ENCODE measurements at regions not wholly inside any gene's neighbourhood (a gene's known extent, or its start where the extent isn't known, plus 50 kb on each side); places are given as distances from the start of the nearest gene placed in this dataset.

DNA sequence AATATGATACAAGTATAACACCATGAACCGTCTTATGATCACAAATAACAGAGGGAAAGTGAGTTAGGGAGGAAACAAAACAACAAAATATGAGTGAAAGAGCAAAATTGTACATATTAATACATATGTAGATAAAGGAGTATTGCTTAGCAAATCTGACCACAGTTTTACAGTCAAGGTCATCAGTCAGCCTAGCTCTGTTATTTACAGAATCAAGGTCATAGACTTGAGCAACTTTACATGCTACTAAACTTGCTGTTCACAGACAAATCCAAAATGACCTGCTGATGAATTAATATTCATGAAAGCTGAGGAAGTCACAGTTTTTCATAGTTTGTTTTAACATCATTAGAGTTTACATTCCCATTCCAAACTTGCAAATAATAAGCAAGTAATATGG is 1387.7 kb upstream of the ACO1 start (continued):
- TF ChIP-seq PHF8 (CRISPR knock-in tag; IDR thresholded peaks at IDR 0.05) (no peak), MTA1 (CRISPR knock-in tag; IDR thresholded peaks at IDR 0.05; ENCODE audit: borderline replicate concordance) (no peak), NBN (conservative IDR thresholded peaks at IDR 0.05) (no peak), FOXA3 (CRISPR knock-in tag; IDR thresholded peaks at IDR 0.05) (peak; percentile 46; the same call in 1 of the 2 replicates), MAFG (CRISPR knock-in tag; IDR thresholded peaks at IDR 0.05) (no peak), NFE2L1 (CRISPR knock-in tag; IDR thresholded peaks at IDR 0.05; ENCODE audit: borderline replicate concordance) (no peak), RARA (CRISPR knock-in tag; IDR thresholded peaks at IDR 0.05) (peak; percentile 62), ZNF720 (CRISPR knock-in tag; IDR thresholded peaks at IDR 0.05) (no peak), GATA4 (IDR thresholded peaks at IDR 0.05; ENCODE audit: borderline replicate concordance, low read depth) (no peak), NFIB (CRISPR knock-in tag; IDR thresholded peaks at IDR 0.05; ENCODE audit: borderline replicate concordance) (no peak), ZNF33A (CRISPR knock-in tag; IDR thresholded peaks at IDR 0.05; ENCODE audit: borderline replicate concordance) (no peak), ZNF12 (CRISPR knock-in tag; IDR thresholded peaks at IDR 0.05) (no peak), MED1 (CRISPR knock-in tag; IDR thresholded peaks at IDR 0.05) (no peak), YEATS4 (CRISPR knock-in tag; IDR thresholded peaks at IDR 0.05; ENCODE audit: borderline replicate concordance) (no peak), PCBP1 (IDR thresholded peaks at IDR 0.05; ENCODE audit: borderline replicate concordance, low read depth, low read length) (no peak)
- TF ChIP-seq, protein P1, sequence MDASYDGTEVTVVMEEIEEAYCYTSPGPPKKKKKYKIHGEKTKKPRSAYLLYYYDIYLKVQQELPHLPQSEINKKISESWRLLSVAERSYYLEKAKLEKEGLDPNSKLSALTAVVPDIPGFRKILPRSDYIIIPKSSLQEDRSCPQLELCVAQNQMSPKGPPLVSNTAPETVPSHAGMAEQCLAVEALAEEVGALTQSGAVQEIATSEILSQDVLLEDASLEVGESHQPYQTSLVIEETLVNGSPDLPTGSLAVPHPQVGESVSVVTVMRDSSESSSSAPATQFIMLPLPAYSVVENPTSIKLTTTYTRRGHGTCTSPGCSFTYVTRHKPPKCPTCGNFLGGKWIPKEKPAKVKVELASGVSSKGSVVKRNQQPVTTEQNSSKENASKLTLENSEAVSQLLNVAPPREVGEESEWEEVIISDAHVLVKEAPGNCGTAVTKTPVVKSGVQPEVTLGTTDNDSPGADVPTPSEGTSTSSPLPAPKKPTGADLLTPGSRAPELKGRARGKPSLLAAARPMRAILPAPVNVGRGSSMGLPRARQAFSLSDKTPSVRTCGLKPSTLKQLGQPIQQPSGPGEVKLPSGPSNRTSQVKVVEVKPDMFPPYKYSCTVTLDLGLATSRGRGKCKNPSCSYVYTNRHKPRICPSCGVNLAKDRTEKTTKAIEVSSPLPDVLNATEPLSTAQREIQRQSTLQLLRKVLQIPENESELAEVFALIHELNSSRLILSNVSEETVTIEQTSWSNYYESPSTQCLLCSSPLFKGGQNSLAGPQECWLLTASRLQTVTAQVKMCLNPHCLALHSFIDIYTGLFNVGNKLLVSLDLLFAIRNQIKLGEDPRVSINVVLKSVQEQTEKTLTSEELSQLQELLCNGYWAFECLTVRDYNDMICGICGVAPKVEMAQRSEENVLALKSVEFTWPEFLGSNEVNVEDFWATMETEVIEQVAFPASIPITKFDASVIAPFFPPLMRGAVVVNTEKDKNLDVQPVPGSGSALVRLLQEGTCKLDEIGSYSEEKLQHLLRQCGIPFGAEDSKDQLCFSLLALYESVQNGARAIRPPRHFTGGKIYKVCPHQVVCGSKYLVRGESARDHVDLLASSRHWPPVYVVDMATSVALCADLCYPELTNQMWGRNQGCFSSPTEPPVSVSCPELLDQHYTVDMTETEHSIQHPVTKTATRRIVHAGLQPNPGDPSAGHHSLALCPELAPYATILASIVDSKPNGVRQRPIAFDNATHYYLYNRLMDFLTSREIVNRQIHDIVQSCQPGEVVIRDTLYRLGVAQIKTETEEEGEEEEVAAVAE (CRISPR knock-in tag; IDR thresholded peaks at IDR 0.05; ENCODE audit: borderline replicate concordance): no peak
- TF ChIP-seq, protein P2, sequence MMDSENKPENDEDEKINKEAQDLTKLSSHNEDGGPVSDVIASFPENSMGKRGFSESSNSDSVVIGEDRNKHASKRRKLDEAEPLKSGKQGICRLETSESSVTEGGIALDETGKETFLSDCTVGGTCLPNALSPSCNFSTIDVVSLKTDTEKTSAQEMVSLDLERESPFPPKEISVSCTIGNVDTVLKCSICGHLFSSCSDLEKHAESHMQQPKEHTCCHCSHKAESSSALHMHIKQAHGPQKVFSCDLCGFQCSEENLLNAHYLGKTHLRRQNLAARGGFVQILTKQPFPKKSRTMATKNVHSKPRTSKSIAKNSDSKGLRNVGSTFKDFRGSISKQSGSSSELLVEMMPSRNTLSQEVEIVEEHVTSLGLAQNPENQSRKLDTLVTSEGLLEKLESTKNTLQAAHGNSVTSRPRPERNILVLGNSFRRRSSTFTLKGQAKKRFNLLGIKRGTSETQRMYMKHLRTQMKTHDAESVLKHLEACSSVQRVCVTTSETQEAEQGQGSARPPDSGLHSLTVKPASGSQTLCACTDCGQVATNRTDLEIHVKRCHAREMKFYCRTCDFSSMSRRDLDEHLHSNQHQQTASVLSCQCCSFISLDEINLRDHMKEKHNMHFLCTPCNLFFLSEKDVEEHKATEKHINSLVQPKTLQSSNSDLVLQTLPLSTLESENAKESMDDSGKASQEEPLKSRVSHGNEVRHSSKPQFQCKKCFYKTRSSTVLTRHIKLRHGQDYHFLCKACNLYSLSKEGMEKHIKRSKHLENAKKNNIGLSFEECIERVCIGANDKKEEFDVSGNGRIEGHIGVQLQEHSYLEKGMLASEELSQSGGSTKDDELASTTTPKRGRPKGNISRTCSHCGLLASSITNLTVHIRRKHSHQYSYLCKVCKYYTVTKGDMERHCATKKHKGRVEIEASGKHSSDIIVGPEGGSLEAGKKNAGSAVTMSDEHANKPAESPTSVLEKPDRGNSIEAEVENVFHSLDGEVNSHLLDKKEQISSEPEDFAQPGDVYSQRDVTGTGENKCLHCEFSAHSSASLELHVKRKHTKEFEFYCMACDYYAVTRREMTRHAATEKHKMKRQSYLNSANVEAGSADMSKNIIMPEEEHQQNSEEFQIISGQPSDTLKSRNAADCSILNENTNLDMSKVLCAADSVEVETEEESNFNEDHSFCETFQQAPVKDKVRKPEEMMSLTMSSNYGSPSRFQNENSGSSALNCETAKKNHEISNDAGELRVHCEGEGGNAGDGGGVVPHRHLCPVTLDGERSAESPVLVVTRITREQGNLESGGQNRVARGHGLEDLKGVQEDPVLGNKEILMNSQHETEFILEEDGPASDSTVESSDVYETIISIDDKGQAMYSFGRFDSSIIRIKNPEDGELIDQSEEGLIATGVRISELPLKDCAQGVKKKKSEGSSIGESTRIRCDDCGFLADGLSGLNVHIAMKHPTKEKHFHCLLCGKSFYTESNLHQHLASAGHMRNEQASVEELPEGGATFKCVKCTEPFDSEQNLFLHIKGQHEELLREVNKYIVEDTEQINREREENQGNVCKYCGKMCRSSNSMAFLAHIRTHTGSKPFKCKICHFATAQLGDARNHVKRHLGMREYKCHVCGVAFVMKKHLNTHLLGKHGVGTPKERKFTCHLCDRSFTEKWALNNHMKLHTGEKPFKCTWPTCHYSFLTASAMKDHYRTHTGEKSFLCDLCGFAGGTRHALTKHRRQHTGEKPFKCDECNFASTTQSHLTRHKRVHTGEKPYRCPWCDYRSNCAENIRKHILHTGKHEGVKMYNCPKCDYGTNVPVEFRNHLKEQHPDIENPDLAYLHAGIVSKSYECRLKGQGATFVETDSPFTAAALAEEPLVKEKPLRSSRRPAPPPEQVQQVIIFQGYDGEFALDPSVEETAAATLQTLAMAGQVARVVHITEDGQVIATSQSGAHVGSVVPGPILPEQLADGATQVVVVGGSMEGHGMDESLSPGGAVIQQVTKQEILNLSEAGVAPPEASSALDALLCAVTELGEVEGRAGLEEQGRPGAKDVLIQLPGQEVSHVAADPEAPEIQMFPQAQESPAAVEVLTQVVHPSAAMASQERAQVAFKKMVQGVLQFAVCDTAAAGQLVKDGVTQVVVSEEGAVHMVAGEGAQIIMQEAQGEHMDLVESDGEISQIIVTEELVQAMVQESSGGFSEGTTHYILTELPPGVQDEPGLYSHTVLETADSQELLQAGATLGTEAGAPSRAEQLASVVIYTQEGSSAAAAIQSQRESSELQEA (CRISPR knock-in tag; IDR thresholded peaks at IDR 0.05; ENCODE audit: not compliant biosample characterization): no peak
- TF ChIP-seq, protein P3, sequence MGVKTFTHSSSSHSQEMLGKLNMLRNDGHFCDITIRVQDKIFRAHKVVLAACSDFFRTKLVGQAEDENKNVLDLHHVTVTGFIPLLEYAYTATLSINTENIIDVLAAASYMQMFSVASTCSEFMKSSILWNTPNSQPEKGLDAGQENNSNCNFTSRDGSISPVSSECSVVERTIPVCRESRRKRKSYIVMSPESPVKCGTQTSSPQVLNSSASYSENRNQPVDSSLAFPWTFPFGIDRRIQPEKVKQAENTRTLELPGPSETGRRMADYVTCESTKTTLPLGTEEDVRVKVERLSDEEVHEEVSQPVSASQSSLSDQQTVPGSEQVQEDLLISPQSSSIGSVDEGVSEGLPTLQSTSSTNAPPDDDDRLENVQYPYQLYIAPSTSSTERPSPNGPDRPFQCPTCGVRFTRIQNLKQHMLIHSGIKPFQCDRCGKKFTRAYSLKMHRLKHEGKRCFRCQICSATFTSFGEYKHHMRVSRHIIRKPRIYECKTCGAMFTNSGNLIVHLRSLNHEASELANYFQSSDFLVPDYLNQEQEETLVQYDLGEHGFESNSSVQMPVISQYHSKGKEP (CRISPR knock-in tag; IDR thresholded peaks at IDR 0.05): no peak
